ENCODE measurements at regions not wholly inside any gene's neighbourhood (a gene's known extent, or its start where the extent isn't known, plus 50 kb on each side); places are given as distances from the start of the nearest gene placed in this dataset.

GRCh38 chr9:110092792-110093191 is 115.2 kb downstream of the C9orf152 start:
- TF ChIP-seq POLR2A (IDR thresholded peaks at IDR 0.05; ENCODE audit: low read length) (no peak), GATA1 (IDR thresholded peaks at IDR 0.05; ENCODE audit: low read depth, low read length) (no peak)
